AG04449 (cell line): ENCODE measurements at regions not wholly inside any gene's neighbourhood (a gene's known extent, or its start where the extent isn't known, plus 50 kb on each side); places are given as distances from the start of the nearest gene placed in this dataset.

Experiments
- CTCF ChIA-PET: fragments of 350-600 bp; formaldehyde crosslinking; extraction: SDS; loops from one replicate; lab custom pipeline; 2021; ENCODE audit warnings: antibody characterized with exemption; lab: Yijun Ruan, JAX
- POLR2A ChIA-PET: fragments of 400-600, 350-600 bp; formaldehyde crosslinking; extraction: SDS; loops from one replicate; lab custom pipeline; 2020; ENCODE audit warnings: antibody characterized with exemption, inconsistent platforms; lab: Yijun Ruan, JAX
- DNase-seq: peaks from one replicate; pipeline ENCODE4 v3.0.0-alpha.2; 2010; ENCODE audit warnings: low read depth, low spot score
- H3K4me3 ChIP-seq: 2 replicates; pipeline ENCODE4 v1.5.1; 2011; ENCODE audit warnings: low read depth, mild to moderate bottlenecking, control low read depth, low read length
- TF ChIP-seq, protein P1 (sequence below): IDR thresholded peaks from one replicate; pipeline ENCODE4 v1.5.1; 2011; ENCODE audit warnings: mild to moderate bottlenecking, moderate library complexity, low read length, control low read depth, inconsistent platforms; ENCODE audit not compliant: insufficient read depth; ENCODE audit errors: missing control alignments

GRCh38 chr21:19692231-19692630, 1288.6 kb upstream of the TMPRSS15 start:
- H3K4me3 ChIP-seq = no peak overlapping the region
- DNase-seq = no peak
- POLR2A ChIA-PET = no interaction called here
- TF ChIP-seq, protein P1, sequence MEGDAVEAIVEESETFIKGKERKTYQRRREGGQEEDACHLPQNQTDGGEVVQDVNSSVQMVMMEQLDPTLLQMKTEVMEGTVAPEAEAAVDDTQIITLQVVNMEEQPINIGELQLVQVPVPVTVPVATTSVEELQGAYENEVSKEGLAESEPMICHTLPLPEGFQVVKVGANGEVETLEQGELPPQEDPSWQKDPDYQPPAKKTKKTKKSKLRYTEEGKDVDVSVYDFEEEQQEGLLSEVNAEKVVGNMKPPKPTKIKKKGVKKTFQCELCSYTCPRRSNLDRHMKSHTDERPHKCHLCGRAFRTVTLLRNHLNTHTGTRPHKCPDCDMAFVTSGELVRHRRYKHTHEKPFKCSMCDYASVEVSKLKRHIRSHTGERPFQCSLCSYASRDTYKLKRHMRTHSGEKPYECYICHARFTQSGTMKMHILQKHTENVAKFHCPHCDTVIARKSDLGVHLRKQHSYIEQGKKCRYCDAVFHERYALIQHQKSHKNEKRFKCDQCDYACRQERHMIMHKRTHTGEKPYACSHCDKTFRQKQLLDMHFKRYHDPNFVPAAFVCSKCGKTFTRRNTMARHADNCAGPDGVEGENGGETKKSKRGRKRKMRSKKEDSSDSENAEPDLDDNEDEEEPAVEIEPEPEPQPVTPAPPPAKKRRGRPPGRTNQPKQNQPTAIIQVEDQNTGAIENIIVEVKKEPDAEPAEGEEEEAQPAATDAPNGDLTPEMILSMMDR = no peak
- CTCF ChIA-PET = no interaction called here

- CTCF ChIA-PET = no interaction called here
These were observed 1292.2 kb upstream of the TMPRSS15 start for GRCh38 chr21:19695796-19696195.

GRCh38 chr21:19700476-19700875, 1296.9 kb upstream of the TMPRSS15 start:
- DNase-seq = no peak
- CTCF ChIA-PET = no interaction called here
- POLR2A ChIA-PET = no interaction called here
- TF ChIP-seq, protein P1 = no peak
- H3K4me3 ChIP-seq = no peak overlapping the region

More at GRCh38 chr21:19695796-19696195, 1292.2 kb upstream of the TMPRSS15 start:
- TF ChIP-seq, protein P1 = no peak
- POLR2A ChIA-PET = no interaction called here
- DNase-seq = no peak
- H3K4me3 ChIP-seq = no peak overlapping the region

DNA sequence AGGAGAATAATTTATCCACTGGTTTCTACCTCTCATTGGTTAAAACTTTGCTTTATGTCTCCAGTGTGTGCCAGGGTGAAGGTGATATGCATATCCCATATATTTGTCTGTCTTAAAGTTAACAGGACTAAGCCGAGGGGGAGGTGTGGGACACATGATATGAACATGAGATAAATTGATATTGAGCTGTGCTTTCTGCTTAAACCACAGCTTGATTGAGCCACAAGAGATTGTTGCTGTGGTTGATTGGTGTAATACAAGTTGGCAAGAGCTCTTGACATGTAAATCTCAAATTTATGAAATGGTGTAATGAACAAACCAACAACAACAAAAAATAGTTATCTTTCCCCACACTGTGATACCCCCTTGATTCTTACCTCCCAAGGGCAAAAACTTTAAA, 1295.5 kb upstream of the NCAM2 start:
- POLR2A ChIA-PET = no interaction called here
- DNase-seq = no peak
- no peak overlapping the region for H3K4me3 ChIP-seq
- CTCF ChIA-PET = no interaction called here
- TF ChIP-seq, protein P1 = no peak

GRCh38 chr21:19704832-19705231, 1293.4 kb upstream of the NCAM2 start:
- CTCF ChIA-PET = no interaction called here
- no peak for DNase-seq
- TF ChIP-seq, protein P1 = no peak
- no peak overlapping the region for H3K4me3 ChIP-seq
- POLR2A ChIA-PET = no interaction called here

DNA sequence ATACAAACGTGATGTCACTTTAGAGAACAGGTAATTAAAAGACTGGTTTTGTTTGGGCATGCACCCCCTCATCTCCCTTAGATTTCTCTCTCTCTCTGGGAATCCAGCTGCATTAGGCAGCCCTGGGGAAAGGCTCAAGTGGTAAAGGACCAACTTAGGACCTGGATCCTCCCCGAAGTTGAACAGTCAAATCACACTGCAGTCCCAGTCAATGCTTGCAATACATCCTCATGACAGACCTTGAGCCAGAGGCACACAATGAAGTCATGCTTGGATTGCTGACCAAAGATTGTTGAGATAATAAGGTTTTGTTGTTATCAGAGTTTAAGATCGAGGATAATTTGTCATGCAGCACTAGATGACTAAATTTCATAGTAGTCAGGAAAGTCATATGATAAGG, 1285.8 kb upstream of the NCAM2 start:
- POLR2A ChIA-PET = no interaction called here
- no peak overlapping the region for H3K4me3 ChIP-seq
- CTCF ChIA-PET = no interaction called here
- TF ChIP-seq, protein P1 = no peak
- no peak for DNase-seq
